ENCODE measurements at regions not wholly inside any gene's neighbourhood (a gene's known extent, or its start where the extent isn't known, plus 50 kb on each side); places are given as distances from the start of the nearest gene placed in this dataset.

- DNase-seq (ENCODE audit: extremely low read depth in 1 of 11, low read depth in 9 of 11, low spot score in 4 of 11) = no peak
Observed at GRCh38 chr4:176439611-176440010, 119.8 kb downstream of the SPCS3 start.

GRCh38 chr4:176440698-176441097 lies 120.9 kb downstream of the SPCS3 start:
- DNase-seq (ENCODE audit: extremely low read depth in 1 of 11, low read depth in 9 of 11, low spot score in 4 of 11) = no peak

- DNase-seq (ENCODE audit: extremely low read depth in 1 of 11, low read depth in 9 of 11, low spot score in 4 of 11) = no peak
Observed at GRCh38 chr4:176441594-176441993, 121.8 kb downstream of the SPCS3 start.

- no peak for DNase-seq (ENCODE audit: extremely low read depth in 1 of 11, low read depth in 9 of 11, low spot score in 4 of 11)
Observed at GRCh38 chr4:176443117-176443516, 123.4 kb downstream of the SPCS3 start.

- DNase-seq (ENCODE audit: extremely low read depth in 1 of 11, low read depth in 9 of 11, low spot score in 4 of 11) = no peak
Observed at GRCh38 chr4:176443646-176444409, 124.1 kb downstream of the SPCS3 start.

- DNase-seq (ENCODE audit: extremely low read depth in 1 of 11, low read depth in 9 of 11, low spot score in 4 of 11) = no peak
Observed at GRCh38 chr4:176444741-176445140, 125.0 kb downstream of the SPCS3 start.

- no peak for DNase-seq (ENCODE audit: extremely low read depth in 1 of 11, low read depth in 9 of 11, low spot score in 4 of 11)
Observed at GRCh38 chr4:176448761-176449160, 129.0 kb downstream of the SPCS3 start.

GRCh38 chr4:176451443-176451842 lies 131.7 kb downstream of the SPCS3 start:
- DNase-seq (ENCODE audit: extremely low read depth in 1 of 11, low read depth in 9 of 11, low spot score in 4 of 11) = no peak

- DNase-seq (ENCODE audit: extremely low read depth in 1 of 11, low read depth in 9 of 11, low spot score in 4 of 11) = no peak
Observed at GRCh38 chr4:176453079-176453478, 133.3 kb downstream of the SPCS3 start.

GRCh38 chr4:176453658-176454057 lies 133.9 kb downstream of the SPCS3 start:
- DNase-seq (ENCODE audit: extremely low read depth in 1 of 11, low read depth in 9 of 11, low spot score in 4 of 11) = no peak

GRCh38 chr4:176464748-176465147 lies 145.0 kb downstream of the SPCS3 start:
- no peak for DNase-seq (ENCODE audit: extremely low read depth in 1 of 11, low read depth in 9 of 11, low spot score in 4 of 11)

- DNase-seq (ENCODE audit: extremely low read depth in 1 of 11, low read depth in 9 of 11, low spot score in 4 of 11) = no peak
Observed at GRCh38 chr4:176467001-176467400, 147.2 kb downstream of the SPCS3 start.

GRCh38 chr4:176469546-176469945 lies 149.8 kb downstream of the SPCS3 start:
- no peak for DNase-seq (ENCODE audit: extremely low read depth in 1 of 11, low read depth in 9 of 11, low spot score in 4 of 11)

- no peak for DNase-seq (ENCODE audit: extremely low read depth in 1 of 11, low read depth in 9 of 11, low spot score in 4 of 11)
Observed at GRCh38 chr4:176470671-176471070, 150.9 kb downstream of the SPCS3 start.

- no peak for DNase-seq (ENCODE audit: extremely low read depth in 1 of 11, low read depth in 9 of 11, low spot score in 4 of 11)
Observed at GRCh38 chr4:176475067-176475466, 155.3 kb downstream of the SPCS3 start.

GRCh38 chr4:176478076-176478475 lies 158.3 kb downstream of the SPCS3 start:
- no peak for DNase-seq (ENCODE audit: extremely low read depth in 1 of 11, low read depth in 9 of 11, low spot score in 4 of 11)

- no peak for DNase-seq (ENCODE audit: extremely low read depth in 1 of 11, low read depth in 9 of 11, low spot score in 4 of 11)
Observed at GRCh38 chr4:176479767-176480166, 160.0 kb downstream of the SPCS3 start.

- DNase-seq (ENCODE audit: extremely low read depth in 1 of 11, low read depth in 9 of 11, low spot score in 4 of 11) = no peak
Observed at GRCh38 chr4:176482972-176483371, 163.2 kb downstream of the SPCS3 start.

- DNase-seq (ENCODE audit: extremely low read depth in 1 of 11, low read depth in 9 of 11, low spot score in 4 of 11) = no peak
Observed at GRCh38 chr4:176484301-176484984, 164.7 kb downstream of the SPCS3 start.

GRCh38 chr4:176489001-176489400 lies 169.2 kb downstream of the SPCS3 start:
- DNase-seq (ENCODE audit: extremely low read depth in 1 of 11, low read depth in 9 of 11, low spot score in 4 of 11) = no peak
